CD14-positive monocyte (primary cell): ENCODE measurements at regions not wholly inside any gene's neighbourhood (a gene's known extent, or its start where the extent isn't known, plus 50 kb on each side); places are given as distances from the start of the nearest gene placed in this dataset.

Experiments
- DNase-seq, 3 donors: peaks; one replicate each; pipeline ENCODE4 v3.0.0-alpha.2; 2011 to 2022
- H2AFZ ChIP-seq: 2 replicates; pipeline ENCODE4 v1.6.0; 2012; ENCODE audit warnings: mild to moderate bottlenecking, low read depth, low read length, inconsistent platforms; ENCODE audit not compliant: insufficient read depth, poor library complexity, severe bottlenecking
- H3K27ac ChIP-seq, 2 donors: 1 replicate in 1 of 2; 2 replicates in 1 of 2; pipeline ENCODE4 v1.5.1; 2012 to 2013; ENCODE audit warnings: low read length in 2 of 2, control low read depth in 1 of 2, inconsistent platforms in 1 of 2, low read depth in 1 of 2, mild to moderate bottlenecking in 1 of 2
- H3K27me3 ChIP-seq, 2 donors: one replicate each; pipeline versions ENCODE4 v1.6.0 to v1.6.1; 2011 to 2013; ENCODE audit warnings: low read length in 2 of 2; ENCODE audit not compliant: control insufficient read depth in 2 of 2, insufficient read depth in 2 of 2
- H3K36me3 ChIP-seq, 2 donors: replicated peaks in 1 of 2; 1 replicate in 1 of 2; 2 replicates in 1 of 2; pipeline versions ENCODE4 v1.5.1 to v1.6.1; 2012 to 2013; ENCODE audit warnings: low read length in 2 of 2, control low read depth in 1 of 2, inconsistent platforms in 1 of 2, mild to moderate bottlenecking in 1 of 2; ENCODE audit not compliant: insufficient read depth in 2 of 2, control insufficient read depth in 1 of 2
- H3K4me1 ChIP-seq, 2 donors: 1 replicate in 1 of 2; 2 replicates in 1 of 2; pipeline versions ENCODE4 v1.5.1 to v1.6.1; 2012 to 2013; ENCODE audit warnings: low read length in 2 of 2, control low read depth in 1 of 2, inconsistent platforms in 1 of 2, mild to moderate bottlenecking in 1 of 2, moderate library complexity in 1 of 2; ENCODE audit not compliant: insufficient read depth in 2 of 2, control insufficient read depth in 1 of 2
- H3K4me2 ChIP-seq: replicated peaks from 2 replicates; pipeline ENCODE3; 2012; ENCODE audit warnings: low read length, moderate library complexity, mild to moderate bottlenecking; ENCODE audit not compliant: poor library complexity, severe bottlenecking; ENCODE audit errors: extremely low read depth
- H3K4me3 ChIP-seq, 3 experiments: fragments of 200-600 bp in 1 of 3; sonication (generic) in 1 of 3; replicated peaks in 1 of 3; 1 replicate in 2 of 3; 2 replicates in 1 of 3; pipeline ENCODE4 v1.5.1; 2011 to 2013; ENCODE audit warnings: low read length in 3 of 3, mild to moderate bottlenecking in 3 of 3, control low read depth in 2 of 3, low read depth in 2 of 3, inconsistent platforms in 1 of 3, moderate library complexity in 1 of 3
- H3K79me2 ChIP-seq: 2 replicates; pipeline ENCODE4 v1.6.0; 2012; ENCODE audit warnings: mild to moderate bottlenecking, control low read depth, inconsistent platforms, low read length, moderate library complexity; ENCODE audit not compliant: insufficient read depth
- H3K9ac ChIP-seq: 2 replicates; pipeline ENCODE4 v1.6.0; 2017; ENCODE audit warnings: low read length, mild to moderate bottlenecking; ENCODE audit not compliant: insufficient read depth, poor library complexity, severe bottlenecking
- H3K9me3 ChIP-seq, 2 donors: replicated peaks in 1 of 2; 1 replicate in 1 of 2; 2 replicates in 1 of 2; pipeline versions ENCODE4 v1.5.1 to v1.6.1; 2012 to 2013; ENCODE audit warnings: low read length in 2 of 2, control low read depth in 1 of 2; ENCODE audit not compliant: control insufficient read depth in 1 of 2, insufficient read depth in 1 of 2
- H4K20me1 ChIP-seq: 2 replicates; pipeline ENCODE4 v1.6.0; 2012; ENCODE audit warnings: mild to moderate bottlenecking, low read length, control low read depth, moderate library complexity; ENCODE audit not compliant: insufficient read depth
- H3K27ac Mint-ChIP-seq, 7 donors: one replicate each; pipeline ENCODE4 v1.8.0; 2020; ENCODE audit warnings: mild to moderate bottlenecking in 7 of 7, mixed read lengths in 7 of 7, moderate library complexity in 6 of 7, inconsistent platforms in 2 of 7
- H3K27me3 Mint-ChIP-seq, 3 donors: one replicate each; pipeline ENCODE4 v1.8.0; 2021 to 2022; ENCODE audit warnings: low read depth in 3 of 3, mild to moderate bottlenecking in 3 of 3, mixed read lengths in 3 of 3, moderate library complexity in 3 of 3, inconsistent platforms in 1 of 3
- H3K36me3 Mint-ChIP-seq, 2 donors: one replicate each; pipeline ENCODE4 v1.8.0; 2020; ENCODE audit warnings: mixed read lengths in 2 of 2, inconsistent platforms in 1 of 2, mild to moderate bottlenecking in 1 of 2
- H3K4me1 Mint-ChIP-seq: one replicate; pipeline ENCODE4 v1.8.0; 2020; ENCODE audit warnings: mild to moderate bottlenecking, mixed read lengths
- H3K4me3 Mint-ChIP-seq, 2 donors: one replicate each; pipeline ENCODE4 v1.8.0; 2020; ENCODE audit warnings: mild to moderate bottlenecking in 2 of 2, mixed read lengths in 2 of 2, moderate library complexity in 1 of 2
- H3K9me3 Mint-ChIP-seq, 7 donors: one replicate each; pipeline ENCODE4 v1.8.0; 2020 to 2022; ENCODE audit warnings: mixed read lengths in 7 of 7, mild to moderate bottlenecking in 6 of 7, moderate library complexity in 6 of 7, inconsistent platforms in 2 of 7
- WGBS: methylation state at CpG from one replicate; pipeline ENCODE4 v1.1.5; 2013; ENCODE audit warnings: missing lambda C conversion rate; ENCODE audit not compliant: insufficient coverage; 5-methylcytosine and 5-hydroxymethylcytosine counted together
- intact Hi-C, 2 donors: fragments of 100-400 bp; cut with micrococcal nuclease; formaldehyde crosslinking; loops; one replicate each; pipeline versions ENCODE4 v1.15.0 to v1.15.1; 2023
- TF ChIP-seq, protein P1 (sequence below): fragments of 200-600 bp; IDR thresholded peaks from one replicate; pipeline ENCODE4 v1.8.0; 2022; ENCODE audit warnings: antibody characterized with exemption, mild to moderate bottlenecking

DNA sequence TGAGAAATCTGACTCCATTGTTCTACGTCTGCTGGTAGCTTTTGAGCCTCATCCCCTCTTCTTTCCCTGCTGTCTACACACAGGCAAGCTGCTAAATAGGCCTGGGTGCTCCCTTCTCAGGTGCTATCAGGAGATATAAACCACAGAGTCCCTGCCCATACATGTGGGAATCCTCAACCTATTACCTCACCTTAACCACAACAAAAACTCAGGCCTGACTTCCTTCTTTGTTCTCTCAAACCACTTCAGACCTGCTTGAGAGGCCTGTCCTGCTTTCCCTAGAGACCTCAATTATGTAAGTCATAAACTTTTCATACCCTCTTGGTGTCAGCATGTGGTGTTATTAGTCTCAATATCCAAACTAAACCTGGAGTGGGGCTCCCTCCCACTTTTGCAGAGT is 75.0 kb upstream of the MAGI2 start:
- WGBS: 86% methylated on average over 1 of the region's 1 CpG
- Mint-ChIP-seq H3K36me3 (no peaks in the 10 kb centered on the region), H3K4me3 (no peak overlapping the region)

DNA sequence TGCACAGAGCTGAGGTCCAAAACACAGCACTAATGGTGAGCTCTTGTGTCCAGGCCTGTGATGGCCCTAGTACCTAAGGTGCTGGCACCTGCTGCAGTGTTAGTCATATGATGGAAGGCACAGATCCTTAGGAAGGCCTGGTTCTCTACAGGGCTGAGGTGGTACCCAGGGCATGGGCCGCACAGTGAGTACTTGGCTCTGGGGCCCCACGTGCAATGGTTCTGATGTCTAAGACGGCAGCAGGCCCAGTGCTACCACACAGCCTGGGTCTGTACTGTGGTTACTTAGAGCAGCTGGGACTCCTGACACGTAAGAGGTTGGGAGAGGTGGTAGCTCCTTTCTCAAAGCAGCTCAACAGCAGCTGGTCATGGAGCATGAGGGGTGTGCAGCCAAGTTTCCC is 70.6 kb upstream of the MAGI2 start:
- no peak overlapping the region for H2AFZ ChIP-seq
- H3K36me3 ChIP-seq: no peaks in the 10 kb centered on the region
- intact Hi-C loops: no loop called here
- H3K27ac Mint-ChIP-seq: no peak overlapping the region
- no peaks in the 10 kb centered on the region for H3K79me2 ChIP-seq
- H3K4me1 Mint-ChIP-seq: no peaks in the 10 kb centered on the region
- peaks cover 0 to 5% (median 0%) of the 10 kb centered on the region in 3 donors for H3K27me3 Mint-ChIP-seq
- no peaks in the 10 kb centered on the region for H4K20me1 ChIP-seq
- no peaks in the 10 kb centered on the region for H3K9me3 ChIP-seq
- TF ChIP-seq, protein P1, sequence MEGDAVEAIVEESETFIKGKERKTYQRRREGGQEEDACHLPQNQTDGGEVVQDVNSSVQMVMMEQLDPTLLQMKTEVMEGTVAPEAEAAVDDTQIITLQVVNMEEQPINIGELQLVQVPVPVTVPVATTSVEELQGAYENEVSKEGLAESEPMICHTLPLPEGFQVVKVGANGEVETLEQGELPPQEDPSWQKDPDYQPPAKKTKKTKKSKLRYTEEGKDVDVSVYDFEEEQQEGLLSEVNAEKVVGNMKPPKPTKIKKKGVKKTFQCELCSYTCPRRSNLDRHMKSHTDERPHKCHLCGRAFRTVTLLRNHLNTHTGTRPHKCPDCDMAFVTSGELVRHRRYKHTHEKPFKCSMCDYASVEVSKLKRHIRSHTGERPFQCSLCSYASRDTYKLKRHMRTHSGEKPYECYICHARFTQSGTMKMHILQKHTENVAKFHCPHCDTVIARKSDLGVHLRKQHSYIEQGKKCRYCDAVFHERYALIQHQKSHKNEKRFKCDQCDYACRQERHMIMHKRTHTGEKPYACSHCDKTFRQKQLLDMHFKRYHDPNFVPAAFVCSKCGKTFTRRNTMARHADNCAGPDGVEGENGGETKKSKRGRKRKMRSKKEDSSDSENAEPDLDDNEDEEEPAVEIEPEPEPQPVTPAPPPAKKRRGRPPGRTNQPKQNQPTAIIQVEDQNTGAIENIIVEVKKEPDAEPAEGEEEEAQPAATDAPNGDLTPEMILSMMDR: no peak
- WGBS: 92% methylated on average over 4 of the region's 4 CpGs
- H3K9ac ChIP-seq: no peak overlapping the region
- H3K4me2 ChIP-seq: no peak overlapping the region
- no peak overlapping the region for H3K4me3 ChIP-seq
- H3K27me3 ChIP-seq: no peaks in the 10 kb centered on the region
- H3K9me3 Mint-ChIP-seq: peaks cover 0 to 4% (median 1%) of the 10 kb centered on the region in 7 donors
- H3K36me3 Mint-ChIP-seq: no peaks in the 10 kb centered on the region
- no peaks in the 10 kb centered on the region for H3K4me1 ChIP-seq
- no peak overlapping the region for H3K27ac ChIP-seq
- no peak for DNase-seq
- no peak overlapping the region for H3K4me3 Mint-ChIP-seq

More for the DNA sequence above, 75.0 kb upstream of the MAGI2 start:
- H3K27me3 Mint-ChIP-seq: peaks cover 0 to 5% (median 0%) of the 10 kb centered on the region in 3 donors
- no peak overlapping the region for H3K27ac ChIP-seq
- intact Hi-C loops: no loop called here
- H3K4me2 ChIP-seq: no peak overlapping the region
- TF ChIP-seq, protein P1: no peak
- no peaks in the 10 kb centered on the region for H3K4me1 ChIP-seq
- H3K4me1 Mint-ChIP-seq: no peaks in the 10 kb centered on the region
- no peaks in the 10 kb centered on the region for H3K27me3 ChIP-seq
- H4K20me1 ChIP-seq: no peaks in the 10 kb centered on the region
- H3K4me3 ChIP-seq: no peak overlapping the region
- no peaks in the 10 kb centered on the region for H3K9me3 ChIP-seq
- H3K79me2 ChIP-seq: no peaks in the 10 kb centered on the region
- DNase-seq: no peak
- H3K9me3 Mint-ChIP-seq: peaks cover 0 to 12% (median 2%) of the 10 kb centered on the region in 7 donors
- no peak overlapping the region for H3K9ac ChIP-seq
- H2AFZ ChIP-seq: no peak overlapping the region
- H3K36me3 ChIP-seq: no peaks in the 10 kb centered on the region
- H3K27ac Mint-ChIP-seq: no peak overlapping the region
